ENCODE measurements at regions not wholly inside any gene's neighbourhood (a gene's known extent, or its start where the extent isn't known, plus 50 kb on each side); places are given as distances from the start of the nearest gene placed in this dataset.

DNA sequence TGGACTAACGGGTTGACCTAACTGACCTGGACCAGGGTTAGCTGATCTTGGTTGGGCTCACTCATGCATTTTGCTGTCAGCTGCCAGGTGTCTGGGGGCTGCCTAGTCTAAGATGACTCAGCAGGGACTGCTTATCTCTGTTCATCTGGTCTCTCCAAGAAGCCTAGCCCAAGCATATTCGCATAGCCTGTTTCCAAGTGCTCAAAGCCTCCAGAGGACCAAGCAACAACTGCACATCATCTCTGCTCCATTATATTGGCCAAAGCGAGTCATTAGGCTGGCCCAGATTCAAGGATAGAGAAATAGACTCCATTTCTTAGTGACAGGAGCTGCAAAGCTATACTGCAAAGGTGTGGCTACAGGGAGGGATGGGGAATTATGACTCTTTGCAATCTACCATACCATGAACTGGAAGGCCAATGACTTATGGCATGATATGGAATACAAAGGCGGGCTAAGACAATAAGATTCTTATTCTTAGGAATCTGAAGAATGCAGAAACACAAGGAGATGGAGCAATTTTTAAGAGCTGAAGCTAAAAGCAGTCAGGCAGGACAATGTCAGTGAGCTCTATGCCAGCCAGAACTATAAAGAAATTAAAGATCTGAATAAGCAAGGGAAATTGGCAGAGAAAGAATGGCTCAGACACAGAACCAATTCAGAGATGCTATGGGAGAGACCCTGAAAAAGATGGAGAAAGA, 194.6 kb upstream of the FSCB start:
- FAIRE-seq: no peak
- TF ChIP-seq, protein P1, sequence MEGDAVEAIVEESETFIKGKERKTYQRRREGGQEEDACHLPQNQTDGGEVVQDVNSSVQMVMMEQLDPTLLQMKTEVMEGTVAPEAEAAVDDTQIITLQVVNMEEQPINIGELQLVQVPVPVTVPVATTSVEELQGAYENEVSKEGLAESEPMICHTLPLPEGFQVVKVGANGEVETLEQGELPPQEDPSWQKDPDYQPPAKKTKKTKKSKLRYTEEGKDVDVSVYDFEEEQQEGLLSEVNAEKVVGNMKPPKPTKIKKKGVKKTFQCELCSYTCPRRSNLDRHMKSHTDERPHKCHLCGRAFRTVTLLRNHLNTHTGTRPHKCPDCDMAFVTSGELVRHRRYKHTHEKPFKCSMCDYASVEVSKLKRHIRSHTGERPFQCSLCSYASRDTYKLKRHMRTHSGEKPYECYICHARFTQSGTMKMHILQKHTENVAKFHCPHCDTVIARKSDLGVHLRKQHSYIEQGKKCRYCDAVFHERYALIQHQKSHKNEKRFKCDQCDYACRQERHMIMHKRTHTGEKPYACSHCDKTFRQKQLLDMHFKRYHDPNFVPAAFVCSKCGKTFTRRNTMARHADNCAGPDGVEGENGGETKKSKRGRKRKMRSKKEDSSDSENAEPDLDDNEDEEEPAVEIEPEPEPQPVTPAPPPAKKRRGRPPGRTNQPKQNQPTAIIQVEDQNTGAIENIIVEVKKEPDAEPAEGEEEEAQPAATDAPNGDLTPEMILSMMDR (IDR thresholded peaks at IDR 0.05; ENCODE audit: insufficient read depth, low read length, severe bottlenecking): no peak
- DNase-seq (ENCODE audit: low read depth): no peak
- Histone ChIP-seq H3K4me3 (ENCODE audit: low read depth, low read length) (no peak overlapping the region), H3K27me3 (ENCODE audit: control insufficient read depth, insufficient read depth, low read length) (no peaks in the 10 kb centered on the region), H3K36me3 (ENCODE audit: control insufficient read depth, insufficient read depth, low read length) (no peaks in the 10 kb centered on the region)

- H3K27me3 ChIP-seq (ENCODE audit: control insufficient read depth, insufficient read depth, low read length): no peaks in the 10 kb centered on the region
- FAIRE-seq (no peak), DNase-seq (ENCODE audit: low read depth) (no peak)
- no peak overlapping the region for H3K4me3 ChIP-seq (ENCODE audit: low read depth, low read length)
- TF ChIP-seq, protein P1 (IDR thresholded peaks at IDR 0.05; ENCODE audit: insufficient read depth, low read length, severe bottlenecking): no peak
- no peaks in the 10 kb centered on the region for H3K36me3 ChIP-seq (ENCODE audit: control insufficient read depth, insufficient read depth, low read length)
Measured at GRCh38 chr14:44700694-44701093, 193.6 kb upstream of the FSCB start.

GRCh38 chr14:44700184-44700583, 193.1 kb upstream of the FSCB start:
- Histone ChIP-seq H3K36me3 (ENCODE audit: control insufficient read depth, insufficient read depth, low read length) (no peaks in the 10 kb centered on the region), H3K27me3 (ENCODE audit: control insufficient read depth, insufficient read depth, low read length) (no peaks in the 10 kb centered on the region), H3K4me3 (ENCODE audit: low read depth, low read length) (no peak overlapping the region)
- TF ChIP-seq, protein P1 (IDR thresholded peaks at IDR 0.05; ENCODE audit: insufficient read depth, low read length, severe bottlenecking): no peak
- FAIRE-seq (no peak), DNase-seq (ENCODE audit: low read depth) (no peak)

DNA sequence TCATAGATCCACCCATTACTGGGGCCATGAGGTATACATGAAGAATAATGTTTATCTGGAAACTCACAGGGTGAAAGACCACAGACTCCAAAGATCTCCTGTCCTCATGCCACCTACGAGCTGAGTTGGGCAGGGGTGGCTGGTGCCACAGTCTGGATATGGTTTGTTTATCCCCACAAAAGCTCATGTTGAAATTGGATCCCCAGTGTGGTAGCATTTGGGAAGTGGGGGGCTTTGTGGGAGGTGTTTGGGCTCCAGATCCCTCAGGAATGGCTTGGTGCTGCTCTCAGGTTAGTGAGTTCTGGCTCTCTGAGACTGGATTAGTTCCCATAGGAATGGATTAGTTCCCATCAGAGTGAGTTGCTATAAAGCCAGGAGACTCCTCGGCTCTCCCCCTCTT, 192.3 kb upstream of the FSCB start:
- TF ChIP-seq, protein P1 (IDR thresholded peaks at IDR 0.05; ENCODE audit: insufficient read depth, low read length, severe bottlenecking): no peak
- Histone ChIP-seq H3K4me3 (ENCODE audit: low read depth, low read length) (no peak overlapping the region), H3K27me3 (ENCODE audit: control insufficient read depth, insufficient read depth, low read length) (no peaks in the 10 kb centered on the region), H3K36me3 (ENCODE audit: control insufficient read depth, insufficient read depth, low read length) (no peaks in the 10 kb centered on the region)
- DNase-seq (ENCODE audit: low read depth): no peak
- FAIRE-seq: no peak

DNA sequence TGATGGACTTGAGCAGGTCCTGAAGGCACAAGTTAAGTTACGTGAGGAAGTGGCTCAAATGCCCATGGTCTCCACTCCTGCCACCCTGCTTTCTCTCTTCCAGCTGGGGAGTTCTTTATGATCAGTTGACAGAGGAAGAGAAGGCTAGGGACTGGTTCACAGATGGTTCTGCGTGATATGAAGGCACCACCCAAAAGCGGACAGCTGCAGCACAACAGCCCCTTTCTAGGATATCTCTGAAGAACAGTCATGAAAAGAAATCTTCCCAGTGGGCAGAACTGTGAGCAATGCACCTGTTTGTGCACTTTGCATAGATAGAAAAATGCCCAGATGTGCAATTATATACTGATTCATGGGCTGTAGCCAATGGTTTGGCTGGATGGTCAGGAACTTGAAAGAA, 162.4 kb upstream of the FSCB start:
- Histone ChIP-seq H3K4me3 (ENCODE audit: low read depth, low read length) (no peak overlapping the region), H3K27me3 (ENCODE audit: control insufficient read depth, insufficient read depth, low read length) (no peaks in the 10 kb centered on the region), H3K36me3 (ENCODE audit: control insufficient read depth, insufficient read depth, low read length) (no peaks in the 10 kb centered on the region)
- TF ChIP-seq, protein P1 (IDR thresholded peaks at IDR 0.05; ENCODE audit: insufficient read depth, low read length, severe bottlenecking): no peak
- DNase-seq (ENCODE audit: low read depth) (no peak), FAIRE-seq (no peak)

DNA sequence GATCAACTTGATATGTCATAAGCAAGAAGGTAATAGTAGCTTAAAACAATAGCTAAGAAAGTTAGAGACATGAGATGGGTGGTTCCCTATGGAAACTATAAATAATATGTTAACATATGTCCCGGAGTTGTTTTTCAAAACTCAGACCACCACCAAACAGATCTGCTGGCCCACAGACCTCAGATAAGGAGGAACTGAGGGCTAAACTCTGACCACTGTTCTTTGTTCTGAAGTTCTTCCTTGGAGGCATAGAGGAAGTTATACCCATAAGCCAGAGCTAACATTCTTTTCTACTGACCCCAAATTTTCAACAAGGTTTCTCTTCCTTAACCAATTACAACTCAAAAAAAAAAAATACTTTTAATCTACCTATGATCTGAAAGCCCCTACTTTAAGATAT, 156.1 kb upstream of the FSCB start:
- TF ChIP-seq, protein P1 (IDR thresholded peaks at IDR 0.05; ENCODE audit: insufficient read depth, low read length, severe bottlenecking): no peak
- DNase-seq (ENCODE audit: low read depth): no peak
- no peak overlapping the region for H3K4me3 ChIP-seq (ENCODE audit: low read depth, low read length)
- no peaks in the 10 kb centered on the region for H3K27me3 ChIP-seq (ENCODE audit: control insufficient read depth, insufficient read depth, low read length)
- H3K36me3 ChIP-seq (ENCODE audit: control insufficient read depth, insufficient read depth, low read length): no peaks in the 10 kb centered on the region
- no peak for FAIRE-seq
